22Rv1 (cell line): ENCODE measurements at regions not wholly inside any gene's neighbourhood (a gene's known extent, or its start where the extent isn't known, plus 50 kb on each side); places are given as distances from the start of the nearest gene placed in this dataset.

Experiments
- H3K27ac ChIP-seq: fragments of 450-650 bp; 2 replicates; pipeline ENCODE4 v1.5.1; 2017
- ZFX ChIP-seq: fragments of 450-650 bp; IDR thresholded peaks from 2 replicates; pipeline ENCODE4 v1.6.1; 2017; ENCODE audit warnings: antibody characterized with exemption, borderline replicate concordance
- TF ChIP-seq, protein P1 (sequence below): fragments of 450-650 bp; IDR thresholded peaks from 2 replicates; pipeline ENCODE4 v1.5.1; 2017; ENCODE audit warnings: mild to moderate bottlenecking

DNA sequence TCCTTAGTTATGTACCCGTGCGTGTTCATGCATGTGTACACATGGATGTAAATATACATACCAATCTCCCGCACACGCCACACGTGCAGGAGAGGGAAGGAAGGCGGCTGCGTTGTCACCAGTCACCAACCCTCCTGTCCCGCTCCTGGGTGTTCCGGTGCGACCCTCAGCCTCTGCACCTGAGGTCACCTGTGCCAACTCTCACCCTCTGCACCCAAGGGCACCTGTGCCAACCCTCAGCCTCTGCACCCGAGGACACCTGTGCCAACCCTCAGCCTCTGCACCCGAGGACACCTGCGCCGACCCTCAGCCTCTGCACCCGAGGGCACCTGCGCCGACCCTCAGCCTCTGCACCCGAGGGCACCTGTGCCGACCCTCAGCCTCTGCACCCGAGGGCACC lies 192.8 kb upstream of the SALL3 start:
- H3K27ac ChIP-seq, result no peak overlapping the region

DNA sequence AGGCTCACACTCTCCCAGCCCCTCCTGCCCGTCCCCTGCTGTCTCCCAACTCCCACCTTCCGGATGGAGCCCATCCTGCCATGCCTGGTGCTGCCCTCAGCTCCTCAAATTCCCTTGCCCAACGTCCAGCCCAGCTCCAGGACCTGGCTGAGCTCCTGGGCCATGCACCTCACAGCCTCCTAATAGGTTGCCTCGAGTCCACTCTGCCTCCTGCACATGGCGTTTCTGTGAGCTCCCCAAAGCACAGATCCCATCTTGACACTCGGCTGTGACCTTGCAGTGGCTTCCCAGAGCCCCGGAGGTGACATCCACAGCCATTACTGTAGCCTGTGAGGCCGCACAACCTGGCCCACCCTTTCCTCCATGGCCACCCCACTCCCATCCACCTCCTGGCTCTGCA lies 191.9 kb upstream of the SALL3 start:
- no peak overlapping the region for H3K27ac ChIP-seq
- TF ChIP-seq, protein P1, sequence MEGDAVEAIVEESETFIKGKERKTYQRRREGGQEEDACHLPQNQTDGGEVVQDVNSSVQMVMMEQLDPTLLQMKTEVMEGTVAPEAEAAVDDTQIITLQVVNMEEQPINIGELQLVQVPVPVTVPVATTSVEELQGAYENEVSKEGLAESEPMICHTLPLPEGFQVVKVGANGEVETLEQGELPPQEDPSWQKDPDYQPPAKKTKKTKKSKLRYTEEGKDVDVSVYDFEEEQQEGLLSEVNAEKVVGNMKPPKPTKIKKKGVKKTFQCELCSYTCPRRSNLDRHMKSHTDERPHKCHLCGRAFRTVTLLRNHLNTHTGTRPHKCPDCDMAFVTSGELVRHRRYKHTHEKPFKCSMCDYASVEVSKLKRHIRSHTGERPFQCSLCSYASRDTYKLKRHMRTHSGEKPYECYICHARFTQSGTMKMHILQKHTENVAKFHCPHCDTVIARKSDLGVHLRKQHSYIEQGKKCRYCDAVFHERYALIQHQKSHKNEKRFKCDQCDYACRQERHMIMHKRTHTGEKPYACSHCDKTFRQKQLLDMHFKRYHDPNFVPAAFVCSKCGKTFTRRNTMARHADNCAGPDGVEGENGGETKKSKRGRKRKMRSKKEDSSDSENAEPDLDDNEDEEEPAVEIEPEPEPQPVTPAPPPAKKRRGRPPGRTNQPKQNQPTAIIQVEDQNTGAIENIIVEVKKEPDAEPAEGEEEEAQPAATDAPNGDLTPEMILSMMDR, result no peak
- no peak for TF ChIP-seq ZFX

More for the DNA sequence above, 192.8 kb upstream of the SALL3 start:
- no peak for TF ChIP-seq ZFX
- TF ChIP-seq, protein P1, result no peak

DNA sequence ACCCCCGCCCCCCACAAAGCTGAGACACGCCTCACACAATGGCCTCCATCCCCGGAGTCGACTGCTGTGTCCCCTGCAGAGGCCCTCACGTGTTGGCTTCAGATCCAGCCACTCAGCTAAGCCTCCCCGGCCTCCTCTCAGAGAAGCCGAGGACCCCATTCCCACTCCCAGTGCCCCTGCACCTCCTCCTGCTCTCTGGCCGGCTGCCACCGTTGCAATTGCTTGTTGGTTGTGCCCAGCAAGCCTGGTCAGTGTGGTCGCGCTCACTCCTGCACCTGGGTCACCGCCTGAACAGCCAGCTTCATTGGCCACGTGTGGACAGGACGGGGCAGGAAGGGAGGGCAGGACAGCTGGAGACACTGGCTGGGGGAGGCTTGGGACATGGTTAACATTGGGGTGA lies 191.5 kb upstream of the SALL3 start:
- TF ChIP-seq, protein P1, result no peak
- no peak for TF ChIP-seq ZFX
- no peak overlapping the region for H3K27ac ChIP-seq

DNA sequence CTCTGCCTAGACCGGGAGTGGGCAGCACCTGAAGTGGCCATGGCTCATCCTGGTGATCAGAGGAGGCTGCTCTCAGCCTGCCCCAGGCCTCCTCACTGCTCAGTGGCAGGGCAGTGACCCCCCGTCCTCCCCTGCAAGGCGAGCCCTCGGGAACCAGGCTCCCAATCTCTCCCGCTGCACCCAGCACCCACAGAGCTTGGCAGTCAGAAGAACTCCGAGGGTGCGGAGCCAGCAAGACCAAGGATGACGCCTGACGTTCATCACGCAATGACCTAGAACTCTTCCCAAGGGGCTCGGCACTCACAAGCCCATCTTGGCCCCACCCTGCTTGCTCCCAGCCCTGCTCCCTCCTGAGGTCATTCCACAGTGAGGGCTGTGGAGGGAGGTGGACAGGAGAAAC lies 189.8 kb upstream of the SALL3 start:
- TF ChIP-seq ZFX, result no peak
- no peak overlapping the region for H3K27ac ChIP-seq

DNA sequence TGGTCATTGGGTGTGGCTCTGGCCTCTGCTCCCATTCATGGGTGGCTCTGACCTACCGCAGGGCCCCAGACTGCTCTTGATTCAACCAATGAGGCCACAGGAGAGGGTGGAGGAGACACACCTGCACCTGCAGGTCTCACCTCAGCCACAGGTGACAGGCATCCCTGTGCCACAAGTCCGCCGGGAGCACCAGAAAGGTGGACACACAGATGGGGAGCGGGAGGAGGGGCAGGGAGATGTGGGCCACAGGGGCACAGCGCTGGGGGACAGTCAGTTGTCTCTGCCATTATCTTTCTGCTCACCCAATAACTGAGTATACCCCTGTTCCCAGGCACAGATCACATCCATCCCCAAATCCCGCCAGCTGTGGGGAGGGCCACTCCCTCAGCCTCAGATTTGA lies 189.1 kb upstream of the SALL3 start:
- TF ChIP-seq ZFX, result no peak
- TF ChIP-seq, protein P1, result no peak
- no peak overlapping the region for H3K27ac ChIP-seq

DNA sequence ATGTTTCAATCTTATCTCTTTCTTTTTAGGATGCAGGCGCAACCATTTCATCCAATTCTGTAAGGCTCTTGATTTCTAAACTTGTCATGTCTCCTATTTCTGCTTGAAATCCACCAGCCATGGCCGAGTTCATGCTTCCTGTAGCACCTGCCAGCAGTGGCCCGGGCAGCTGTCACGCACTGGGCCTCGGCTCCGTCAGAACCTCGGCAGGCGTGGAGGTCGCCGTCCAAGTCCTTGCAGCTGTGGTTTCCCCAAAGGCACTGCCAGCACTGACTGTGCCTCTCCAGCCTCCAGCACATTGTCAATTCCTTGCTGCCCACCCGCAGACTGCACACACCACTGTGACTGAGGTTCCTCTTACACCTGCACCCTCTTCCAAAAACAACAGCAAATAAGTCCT lies 188.7 kb upstream of the SALL3 start:
- H3K27ac ChIP-seq, result no peak overlapping the region
- TF ChIP-seq, protein P1, result no peak
- TF ChIP-seq ZFX, result no peak

DNA sequence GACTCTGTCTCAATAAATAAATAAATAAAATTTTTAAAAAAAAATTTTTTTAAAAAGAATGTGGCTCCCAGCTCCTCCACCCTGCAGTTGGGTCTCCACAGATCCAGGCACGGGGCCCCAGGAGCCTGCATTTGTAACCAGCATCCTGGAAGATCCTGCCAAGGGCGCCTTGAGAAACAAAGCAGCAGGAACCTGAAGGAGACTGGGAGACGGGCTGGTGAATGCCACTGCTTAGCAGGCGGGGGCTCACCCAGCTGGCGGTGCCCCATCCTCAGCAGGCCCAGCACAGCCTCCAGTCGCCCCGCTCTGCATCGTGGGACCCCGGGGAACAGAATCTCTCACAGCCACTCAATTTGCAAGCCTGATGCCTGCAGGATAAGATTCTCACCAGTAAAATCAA lies 187.5 kb upstream of the SALL3 start:
- TF ChIP-seq, protein P1, result no peak
- TF ChIP-seq ZFX, result no peak
- H3K27ac ChIP-seq, result no peak overlapping the region

DNA sequence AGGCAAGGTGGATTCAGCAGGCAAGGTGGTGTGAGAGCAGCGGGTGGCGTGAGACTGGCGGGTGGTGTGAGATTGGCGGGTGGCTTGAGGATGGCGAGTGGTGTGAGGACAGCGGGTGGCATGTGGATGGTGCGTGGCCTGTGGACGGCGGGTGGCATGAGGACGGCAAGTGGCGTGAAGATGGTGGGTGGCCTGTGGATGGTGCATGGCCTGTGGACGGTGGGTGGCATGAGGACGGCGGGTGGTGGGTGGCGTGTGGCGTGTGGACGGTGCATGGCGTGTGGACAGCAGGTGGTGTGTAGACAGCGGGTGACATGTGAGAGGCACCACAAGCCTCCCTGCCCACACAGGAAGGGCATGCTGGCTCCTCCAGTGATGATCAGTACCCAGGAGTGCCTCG lies 186.9 kb upstream of the SALL3 start:
- TF ChIP-seq ZFX, result no peak
- TF ChIP-seq, protein P1, result no peak
- no peak overlapping the region for H3K27ac ChIP-seq
